ENCODE measurements at regions not wholly inside any gene's neighbourhood (a gene's known extent, or its start where the extent isn't known, plus 50 kb on each side); places are given as distances from the start of the nearest gene placed in this dataset.

DNA sequence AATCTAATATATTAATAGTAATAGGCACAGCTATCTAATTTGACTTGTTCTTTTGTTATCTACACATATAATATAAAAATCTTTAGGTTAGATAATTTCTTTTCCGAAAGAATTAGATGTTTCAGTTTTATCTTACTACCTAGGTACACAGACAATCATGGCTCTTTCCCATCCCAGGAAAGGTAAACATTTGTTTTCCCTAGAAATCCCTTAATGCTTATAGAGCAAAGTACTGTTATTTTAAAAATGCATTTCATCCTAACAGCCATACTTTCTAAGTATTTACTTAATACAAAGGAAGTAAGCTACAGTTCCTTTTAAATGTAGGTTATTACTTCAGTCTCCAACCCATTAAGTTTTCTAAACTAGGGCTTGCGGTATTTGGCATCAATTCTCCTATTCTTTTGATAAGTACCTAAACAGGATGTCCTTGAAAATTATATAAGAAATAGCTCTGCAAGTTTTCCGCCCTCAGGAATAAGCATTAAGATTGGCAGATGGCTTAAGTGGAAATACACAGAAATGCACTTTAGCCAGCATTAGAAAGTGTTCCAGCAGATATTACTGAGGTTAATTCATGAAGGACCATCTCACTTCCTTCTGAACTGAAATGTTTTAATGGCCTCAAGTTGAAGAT, 616.2 kb upstream of the SPRY2 start:
- TF ChIP-seq CTCF (conservative IDR thresholded peaks at IDR 0.05; ENCODE audit: low read length) (no peak), EZH2phosphoT487 (IDR thresholded peaks at IDR 0.05; ENCODE audit: borderline replicate concordance, low read depth, low read length) (no peak)
